ENCODE measurements at regions not wholly inside any gene's neighbourhood (a gene's known extent, or its start where the extent isn't known, plus 50 kb on each side); places are given as distances from the start of the nearest gene placed in this dataset.

DNA sequence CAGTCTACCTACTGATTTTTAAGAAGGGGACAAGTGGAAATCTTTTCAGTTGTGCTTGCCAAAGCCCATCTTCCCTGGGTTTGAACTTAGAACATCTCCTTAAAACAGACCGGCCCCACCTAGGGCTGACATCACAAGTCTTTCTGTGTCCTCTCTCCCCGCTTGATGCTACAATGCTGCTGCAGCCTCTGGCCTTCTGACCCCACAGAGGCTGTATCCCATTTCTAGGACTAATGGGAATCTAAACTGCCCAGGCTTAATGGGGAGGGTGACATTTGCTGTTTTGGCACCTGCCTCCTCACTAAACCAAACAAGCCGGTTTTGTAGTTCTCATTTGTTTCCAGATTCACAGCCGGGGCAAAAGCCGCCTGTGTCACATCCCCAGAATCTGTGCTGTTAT lies 121.3 kb upstream of the CADM1 start:
- TF ChIP-seq POLR2A (IDR thresholded peaks at IDR 0.05), result no peak
- TF ChIP-seq, protein P1, sequence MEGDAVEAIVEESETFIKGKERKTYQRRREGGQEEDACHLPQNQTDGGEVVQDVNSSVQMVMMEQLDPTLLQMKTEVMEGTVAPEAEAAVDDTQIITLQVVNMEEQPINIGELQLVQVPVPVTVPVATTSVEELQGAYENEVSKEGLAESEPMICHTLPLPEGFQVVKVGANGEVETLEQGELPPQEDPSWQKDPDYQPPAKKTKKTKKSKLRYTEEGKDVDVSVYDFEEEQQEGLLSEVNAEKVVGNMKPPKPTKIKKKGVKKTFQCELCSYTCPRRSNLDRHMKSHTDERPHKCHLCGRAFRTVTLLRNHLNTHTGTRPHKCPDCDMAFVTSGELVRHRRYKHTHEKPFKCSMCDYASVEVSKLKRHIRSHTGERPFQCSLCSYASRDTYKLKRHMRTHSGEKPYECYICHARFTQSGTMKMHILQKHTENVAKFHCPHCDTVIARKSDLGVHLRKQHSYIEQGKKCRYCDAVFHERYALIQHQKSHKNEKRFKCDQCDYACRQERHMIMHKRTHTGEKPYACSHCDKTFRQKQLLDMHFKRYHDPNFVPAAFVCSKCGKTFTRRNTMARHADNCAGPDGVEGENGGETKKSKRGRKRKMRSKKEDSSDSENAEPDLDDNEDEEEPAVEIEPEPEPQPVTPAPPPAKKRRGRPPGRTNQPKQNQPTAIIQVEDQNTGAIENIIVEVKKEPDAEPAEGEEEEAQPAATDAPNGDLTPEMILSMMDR (IDR thresholded peaks at IDR 0.05), result no peak
